PC-3 (cell line): ENCODE measurements at regions not wholly inside any gene's neighbourhood (a gene's known extent, or its start where the extent isn't known, plus 50 kb on each side); places are given as distances from the start of the nearest gene placed in this dataset.

Experiments
- EZH2 ChIP-seq: fragments of 300-600 bp; sonication (generic); IDR thresholded peaks from one replicate; pipeline ENCODE4 v1.6.1; 2017; ENCODE audit warnings: antibody characterized with exemption, mild to moderate bottlenecking, low read length; ENCODE audit not compliant: unreplicated experiment
- TF ChIP-seq, protein P1 (sequence below): fragments of 300-600 bp; sonication (generic); conservative IDR thresholded peaks from 2 replicates; pipeline ENCODE4 v1.5.1; 2017; ENCODE audit warnings: antibody characterized with exemption, low read depth, mild to moderate bottlenecking, low read length

GRCh38 chr14:31941487-31941886, 135.6 kb upstream of the ARHGAP5 start:
- TF ChIP-seq, protein P1, sequence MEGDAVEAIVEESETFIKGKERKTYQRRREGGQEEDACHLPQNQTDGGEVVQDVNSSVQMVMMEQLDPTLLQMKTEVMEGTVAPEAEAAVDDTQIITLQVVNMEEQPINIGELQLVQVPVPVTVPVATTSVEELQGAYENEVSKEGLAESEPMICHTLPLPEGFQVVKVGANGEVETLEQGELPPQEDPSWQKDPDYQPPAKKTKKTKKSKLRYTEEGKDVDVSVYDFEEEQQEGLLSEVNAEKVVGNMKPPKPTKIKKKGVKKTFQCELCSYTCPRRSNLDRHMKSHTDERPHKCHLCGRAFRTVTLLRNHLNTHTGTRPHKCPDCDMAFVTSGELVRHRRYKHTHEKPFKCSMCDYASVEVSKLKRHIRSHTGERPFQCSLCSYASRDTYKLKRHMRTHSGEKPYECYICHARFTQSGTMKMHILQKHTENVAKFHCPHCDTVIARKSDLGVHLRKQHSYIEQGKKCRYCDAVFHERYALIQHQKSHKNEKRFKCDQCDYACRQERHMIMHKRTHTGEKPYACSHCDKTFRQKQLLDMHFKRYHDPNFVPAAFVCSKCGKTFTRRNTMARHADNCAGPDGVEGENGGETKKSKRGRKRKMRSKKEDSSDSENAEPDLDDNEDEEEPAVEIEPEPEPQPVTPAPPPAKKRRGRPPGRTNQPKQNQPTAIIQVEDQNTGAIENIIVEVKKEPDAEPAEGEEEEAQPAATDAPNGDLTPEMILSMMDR = no peak
- TF ChIP-seq EZH2 = no peak
